RWPE1 (cell line): ENCODE measurements at regions not wholly inside any gene's neighbourhood (a gene's known extent, or its start where the extent isn't known, plus 50 kb on each side); places are given as distances from the start of the nearest gene placed in this dataset.

Experiments
- CTCF ChIA-PET: fragments of 350-600 bp; sonication (Branson Sonifier 250); formaldehyde crosslinking; extraction: SDS; loops from one replicate; lab custom pipeline; 2021; lab: Yijun Ruan, JAX
- POLR2A ChIA-PET: fragments of 400-600 bp; formaldehyde crosslinking; extraction: SDS; loops from one replicate; lab custom pipeline; 2020; ENCODE audit warnings: antibody characterized with exemption; ENCODE audit not compliant: low non-redundant PET; lab: Yijun Ruan, JAX
- DNase-seq: peaks from one replicate; pipeline ENCODE4 v3.0.0; 2012; ENCODE audit warnings: low spot score
- H3K27ac ChIP-seq: fragments of 450-650 bp; 2 replicates; pipeline ENCODE4 v1.5.1; 2017
- TF ChIP-seq, protein P1 (sequence below): fragments of 450-650 bp; conservative IDR thresholded peaks from 2 replicates; pipeline ENCODE4 v1.5.1; 2017; ENCODE audit warnings: low read depth, mild to moderate bottlenecking

GRCh38 chr1:87844251-87844650, 515.6 kb downstream of the LMO4 start:
- POLR2A ChIA-PET: no interaction called here
- CTCF ChIA-PET: interaction anchor here (0.6 kb wide), 1 partner anchor 278 kb away, joined by 3 read pairs; no protein-coding TSS in a partner anchor
- no peak for DNase-seq
- TF ChIP-seq, protein P1, sequence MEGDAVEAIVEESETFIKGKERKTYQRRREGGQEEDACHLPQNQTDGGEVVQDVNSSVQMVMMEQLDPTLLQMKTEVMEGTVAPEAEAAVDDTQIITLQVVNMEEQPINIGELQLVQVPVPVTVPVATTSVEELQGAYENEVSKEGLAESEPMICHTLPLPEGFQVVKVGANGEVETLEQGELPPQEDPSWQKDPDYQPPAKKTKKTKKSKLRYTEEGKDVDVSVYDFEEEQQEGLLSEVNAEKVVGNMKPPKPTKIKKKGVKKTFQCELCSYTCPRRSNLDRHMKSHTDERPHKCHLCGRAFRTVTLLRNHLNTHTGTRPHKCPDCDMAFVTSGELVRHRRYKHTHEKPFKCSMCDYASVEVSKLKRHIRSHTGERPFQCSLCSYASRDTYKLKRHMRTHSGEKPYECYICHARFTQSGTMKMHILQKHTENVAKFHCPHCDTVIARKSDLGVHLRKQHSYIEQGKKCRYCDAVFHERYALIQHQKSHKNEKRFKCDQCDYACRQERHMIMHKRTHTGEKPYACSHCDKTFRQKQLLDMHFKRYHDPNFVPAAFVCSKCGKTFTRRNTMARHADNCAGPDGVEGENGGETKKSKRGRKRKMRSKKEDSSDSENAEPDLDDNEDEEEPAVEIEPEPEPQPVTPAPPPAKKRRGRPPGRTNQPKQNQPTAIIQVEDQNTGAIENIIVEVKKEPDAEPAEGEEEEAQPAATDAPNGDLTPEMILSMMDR: no peak
- no peak overlapping the region for H3K27ac ChIP-seq

DNA sequence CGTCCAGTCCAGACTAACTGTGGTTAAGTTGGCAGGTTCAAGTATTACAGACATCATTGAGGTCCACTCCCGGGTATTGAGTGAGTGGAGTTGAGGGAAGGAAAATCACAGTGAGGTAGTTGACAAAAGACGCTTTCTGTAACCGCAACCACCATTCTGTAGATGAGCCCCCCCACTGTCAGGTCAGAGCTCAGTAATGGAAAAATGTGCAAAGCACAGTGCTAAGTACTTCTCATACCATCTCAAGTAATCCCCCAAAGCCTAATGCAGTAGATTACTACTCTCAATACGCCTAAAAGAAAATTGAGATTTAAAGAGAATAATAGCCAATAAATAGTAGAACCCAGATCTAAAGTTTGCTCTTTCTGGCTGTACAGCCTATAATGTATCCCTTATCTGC, 522.8 kb downstream of the LMO4 start:
- no peak overlapping the region for H3K27ac ChIP-seq
- POLR2A ChIA-PET: no interaction called here
- DNase-seq: no peak
- CTCF ChIA-PET: interaction anchor here (0.6 to 0.7 kb wide), 2 partner anchors 36 to 109 kb away, joined by 3 read pairs; no protein-coding TSS in a partner anchor
- TF ChIP-seq, protein P1: no peak

- TF ChIP-seq, protein P1: no peak
- H3K27ac ChIP-seq: no peak overlapping the region
- POLR2A ChIA-PET: no interaction called here
- DNase-seq: no peak
- CTCF ChIA-PET: interaction anchor here (0.6 kb wide), 2 partner anchors 308 to 989 kb away, joined by 3 to 7 read pairs; no protein-coding TSS in a partner anchor
Observed at GRCh38 chr1:87852410-87853161, 523.9 kb downstream of the LMO4 start.

GRCh38 chr1:87853576-87854351, 525.1 kb downstream of the LMO4 start:
- DNase-seq: no peak
- ChIA-PET CTCF (interaction anchor here (0.6 kb wide), 1 partner anchor 987 kb away, joined by 7 read pairs; no protein-coding TSS in a partner anchor), POLR2A (no interaction called here)
- H3K27ac ChIP-seq: no peak overlapping the region
- TF ChIP-seq, protein P1: no peak

- no peak for DNase-seq
- CTCF ChIA-PET: no interaction called here
- POLR2A ChIA-PET: no interaction called here
- TF ChIP-seq, protein P1: no peak
- H3K27ac ChIP-seq: no peak overlapping the region
Observed at GRCh38 chr1:87863317-87863716, 534.6 kb downstream of the LMO4 start.

- CTCF ChIA-PET: no interaction called here
- TF ChIP-seq, protein P1: no peak
- no peak overlapping the region for H3K27ac ChIP-seq
- DNase-seq: no peak
- POLR2A ChIA-PET: no interaction called here
Observed at GRCh38 chr1:87864676-87865075, 536.0 kb downstream of the LMO4 start.
